ENCODE measurements at regions not wholly inside any gene's neighbourhood (a gene's known extent, or its start where the extent isn't known, plus 50 kb on each side); places are given as distances from the start of the nearest gene placed in this dataset.

GRCh38 chr5:4080370-4080769 lies 484.7 kb downstream of the IRX1 start:
- TF ChIP-seq, protein P1, sequence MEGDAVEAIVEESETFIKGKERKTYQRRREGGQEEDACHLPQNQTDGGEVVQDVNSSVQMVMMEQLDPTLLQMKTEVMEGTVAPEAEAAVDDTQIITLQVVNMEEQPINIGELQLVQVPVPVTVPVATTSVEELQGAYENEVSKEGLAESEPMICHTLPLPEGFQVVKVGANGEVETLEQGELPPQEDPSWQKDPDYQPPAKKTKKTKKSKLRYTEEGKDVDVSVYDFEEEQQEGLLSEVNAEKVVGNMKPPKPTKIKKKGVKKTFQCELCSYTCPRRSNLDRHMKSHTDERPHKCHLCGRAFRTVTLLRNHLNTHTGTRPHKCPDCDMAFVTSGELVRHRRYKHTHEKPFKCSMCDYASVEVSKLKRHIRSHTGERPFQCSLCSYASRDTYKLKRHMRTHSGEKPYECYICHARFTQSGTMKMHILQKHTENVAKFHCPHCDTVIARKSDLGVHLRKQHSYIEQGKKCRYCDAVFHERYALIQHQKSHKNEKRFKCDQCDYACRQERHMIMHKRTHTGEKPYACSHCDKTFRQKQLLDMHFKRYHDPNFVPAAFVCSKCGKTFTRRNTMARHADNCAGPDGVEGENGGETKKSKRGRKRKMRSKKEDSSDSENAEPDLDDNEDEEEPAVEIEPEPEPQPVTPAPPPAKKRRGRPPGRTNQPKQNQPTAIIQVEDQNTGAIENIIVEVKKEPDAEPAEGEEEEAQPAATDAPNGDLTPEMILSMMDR (IDR thresholded peaks at IDR 0.05): no peak
- no peak for TF ChIP-seq POLR2A (IDR thresholded peaks at IDR 0.05)
